T-cell (primary cell): ENCODE measurements at regions not wholly inside any gene's neighbourhood (a gene's known extent, or its start where the extent isn't known, plus 50 kb on each side); places are given as distances from the start of the nearest gene placed in this dataset.
"Not testable (repeated sequence)": the region's sequence is repeated elsewhere in the genome, so short reads cannot be mapped to it uniquely, and the experiment has no call there.

Experiments used
- ATAC-seq, 4 experiments: fragments of 200-7000 bp in 3 of 4; fragments of 150-1000 bp in 1 of 4; cut with Tn5 transposase; replicated peaks in 1 of 4; 1 replicate in 3 of 4; 2 replicates in 1 of 4; pipeline ENCODE4 v1.10.0; 2021; ENCODE audit warnings: moderate library complexity in 3 of 4, mild to moderate bottlenecking in 2 of 4, moderate number of reproducible peaks in 1 of 4
- CTCF ChIA-PET, 2 donors: fragments of 300-600 bp; sonication (Branson Sonifier 250); formaldehyde crosslinking; loops; one replicate each; lab custom pipeline; 2022; ENCODE audit warnings: antibody characterized with exemption in 2 of 2; lab: Charles Lee
- POLR2A ChIA-PET, 2 donors: fragments of 300-600 bp; sonication (Branson Sonifier 250); formaldehyde crosslinking; loops; one replicate each; lab custom pipeline; 2022; ENCODE audit warnings: antibody characterized with exemption in 2 of 2; lab: Charles Lee
- DNase-seq, 35 experiments: peaks; one replicate each; pipeline versions ENCODE4 v3.0.0 to v3.0.0-alpha.2; 2013 to 2023
- H3K27ac ChIP-seq: one replicate; pipeline ENCODE4 v1.5.1; 2013; ENCODE audit warnings: low read length
- H3K27me3 ChIP-seq, 2 experiments: replicated peaks in 1 of 2; 1 replicate in 1 of 2; 2 replicates in 1 of 2; pipeline versions ENCODE4 v1.6.1 to v1.7.0; 2013; ENCODE audit warnings: low read length in 1 of 2, mixed read lengths in 1 of 2; ENCODE audit not compliant: control insufficient read depth in 2 of 2, insufficient read depth in 2 of 2; ENCODE audit errors: extremely low read depth in 1 of 2
- H3K36me3 ChIP-seq, 2 donors: 1 replicate in 1 of 2; 2 replicates in 1 of 2; pipeline versions ENCODE4 v1.6.1 to v1.7.0; 2013; ENCODE audit warnings: low read length in 1 of 2; ENCODE audit not compliant: control insufficient read depth in 2 of 2, insufficient read depth in 1 of 2; ENCODE audit errors: extremely low read depth in 1 of 2
- H3K4me1 ChIP-seq, 2 experiments: 1 replicate in 1 of 2; 2 replicates in 1 of 2; pipeline versions ENCODE4 v1.6.1 to v1.7.0; 2013; ENCODE audit warnings: low read length in 2 of 2, mixed read lengths in 1 of 2; ENCODE audit not compliant: insufficient read depth in 2 of 2, control insufficient read depth in 1 of 2; ENCODE audit errors: extremely low read depth in 1 of 2
- H3K4me3 ChIP-seq, 2 donors: 1 replicate in 1 of 2; 2 replicates in 1 of 2; pipeline versions ENCODE4 v1.5.1 to v1.7.0; 2013; ENCODE audit warnings: mild to moderate bottlenecking in 2 of 2, low read length in 1 of 2, moderate library complexity in 1 of 2; ENCODE audit not compliant: control insufficient read depth in 1 of 2; ENCODE audit errors: extremely low read depth in 1 of 2
- H3K9me3 ChIP-seq: 2 replicates; pipeline ENCODE4 v1.7.0; 2013
- H3K27ac Mint-ChIP-seq, 2 donors: one replicate each; pipeline ENCODE4 v1.8.0; 2020 to 2021; ENCODE audit warnings: mild to moderate bottlenecking in 2 of 2, mixed read lengths in 2 of 2
- H3K27me3 Mint-ChIP-seq, 2 donors: one replicate each; pipeline ENCODE4 v1.8.0; 2021 to 2022; ENCODE audit warnings: mixed read lengths in 2 of 2
- H3K36me3 Mint-ChIP-seq: one replicate; pipeline ENCODE4 v1.8.0; 2021; ENCODE audit warnings: mixed read lengths
- H3K4me1 Mint-ChIP-seq, 3 donors: one replicate each; pipeline ENCODE4 v1.8.0; 2020 to 2022; ENCODE audit warnings: mixed read lengths in 3 of 3, mild to moderate bottlenecking in 1 of 3
- H3K4me3 Mint-ChIP-seq, 3 donors: one replicate each; pipeline ENCODE4 v1.8.0; 2020 to 2022; ENCODE audit warnings: mild to moderate bottlenecking in 3 of 3, mixed read lengths in 3 of 3, moderate library complexity in 3 of 3
- H3K9me3 Mint-ChIP-seq, 3 donors: one replicate each; pipeline ENCODE4 v1.8.0; 2020 to 2022; ENCODE audit warnings: mixed read lengths in 3 of 3
- WGBS: methylation state at CpG from one replicate; pipeline ENCODE4 v1.1.5; 2013; ENCODE audit warnings: missing lambda C conversion rate; ENCODE audit not compliant: insufficient coverage; 5-methylcytosine and 5-hydroxymethylcytosine counted together

- H3K9me3 ChIP-seq, H3K36me3 ChIP-seq, H3K4me3 Mint-ChIP-seq, H3K27me3 ChIP-seq, H3K27me3 Mint-ChIP-seq, POLR2A ChIA-PET, H3K36me3 Mint-ChIP-seq, H3K9me3 Mint-ChIP-seq, H3K27ac ChIP-seq, CTCF ChIA-PET, H3K4me1 Mint-ChIP-seq, H3K4me3 ChIP-seq, H3K4me1 ChIP-seq: not testable (repeated sequence)
- peak overlapping the region in 1 of 2 donors; percentile 44 for H3K27ac Mint-ChIP-seq
- DNase-seq (peak in 1 of 35 experiments; percentile 1), ATAC-seq (peak in 3 of 4 experiments; percentile 19 to 66 (median 47))
- WGBS: no CpG with 5 or more reads among the region's 3 CpGs
Measured at GRCh38 chr1:120525386-120525785, 110.6 kb downstream of the NBPF8 start.

- H3K4me3 ChIP-seq, H3K27ac Mint-ChIP-seq, H3K36me3 ChIP-seq, H3K36me3 Mint-ChIP-seq, H3K4me1 ChIP-seq, H3K27ac ChIP-seq, DNase-seq, H3K27me3 Mint-ChIP-seq, H3K9me3 ChIP-seq, H3K9me3 Mint-ChIP-seq, CTCF ChIA-PET, POLR2A ChIA-PET, H3K4me3 Mint-ChIP-seq, ATAC-seq, H3K27me3 ChIP-seq: not testable (repeated sequence)
- H3K4me1 Mint-ChIP-seq: peaks cover 5 to 11% (median 5%) of the 10 kb centered on the region in 3 donors
- WGBS: no CpG with 5 or more reads among the region's 5 CpGs
Measured at GRCh38 chr1:120529475-120530089, 114.7 kb downstream of the NBPF8 start.

GRCh38 chr1:120531455-120531854 lies 116.6 kb downstream of the NBPF8 start:
- H3K36me3 ChIP-seq, H3K27ac ChIP-seq, CTCF ChIA-PET, H3K4me1 ChIP-seq, ATAC-seq, H3K36me3 Mint-ChIP-seq, H3K27me3 ChIP-seq, H3K9me3 Mint-ChIP-seq, H3K27ac Mint-ChIP-seq, DNase-seq, H3K9me3 ChIP-seq, H3K27me3 Mint-ChIP-seq, POLR2A ChIA-PET, H3K4me3 Mint-ChIP-seq, H3K4me3 ChIP-seq: not testable (repeated sequence)
- peaks cover 12 to 21% (median 14%) of the 10 kb centered on the region in 3 donors for H3K4me1 Mint-ChIP-seq
- no CpG with 5 or more reads among the region's 3 CpGs for WGBS

GRCh38 chr1:120534361-120535047 lies 119.7 kb downstream of the NBPF8 start:
- H3K36me3 Mint-ChIP-seq, H3K27ac ChIP-seq, H3K9me3 ChIP-seq, H3K4me1 ChIP-seq, H3K27me3 ChIP-seq, POLR2A ChIA-PET, H3K4me3 ChIP-seq, H3K27me3 Mint-ChIP-seq, CTCF ChIA-PET, H3K9me3 Mint-ChIP-seq, H3K36me3 ChIP-seq: not testable (repeated sequence)
- Mint-ChIP-seq H3K4me1 (peaks cover 12 to 21% (median 14%) of the 10 kb centered on the region in 3 donors), H3K4me3 (peak overlapping the region; percentile 58 to 73 (median 66)), H3K27ac (peak overlapping the region; percentile 92 to 96)
- ATAC-seq (peak; percentile 81 to 91 (median 84)), DNase-seq (peak in 1 of 35 experiments; percentile 38)
- no CpG with 5 or more reads among the region's 2 CpGs for WGBS

- H3K4me1 Mint-ChIP-seq: peaks cover 12 to 21% (median 14%) of the 10 kb centered on the region in 3 donors
- ATAC-seq (peak; percentile 55 to 76 (median 63)), DNase-seq (peak in 1 of 35 experiments; percentile 8)
- peak overlapping the region; percentile 92 to 96 for H3K27ac Mint-ChIP-seq
- H3K36me3 Mint-ChIP-seq, H3K9me3 ChIP-seq, H3K4me1 ChIP-seq, H3K27me3 Mint-ChIP-seq, H3K4me3 ChIP-seq, H3K9me3 Mint-ChIP-seq, CTCF ChIA-PET, POLR2A ChIA-PET, H3K27me3 ChIP-seq, H3K36me3 ChIP-seq: not testable (repeated sequence)
- H3K4me3 Mint-ChIP-seq: peak overlapping the region; percentile 58 to 73 (median 66)
- H3K27ac ChIP-seq: peak overlapping the region; percentile 53
- no CpG with 5 or more reads among the region's 1 CpG for WGBS
Measured at GRCh38 chr1:120535052-120535451, 120.2 kb downstream of the NBPF8 start.

- H3K9me3 ChIP-seq, H3K9me3 Mint-ChIP-seq, DNase-seq, CTCF ChIA-PET, H3K36me3 Mint-ChIP-seq, H3K36me3 ChIP-seq, H3K27me3 Mint-ChIP-seq, H3K27ac ChIP-seq, H3K4me3 Mint-ChIP-seq, ATAC-seq, H3K4me1 ChIP-seq, H3K27me3 ChIP-seq, H3K27ac Mint-ChIP-seq, H3K4me1 Mint-ChIP-seq, H3K4me3 ChIP-seq, POLR2A ChIA-PET: not testable (repeated sequence)
- no CpG with 5 or more reads among the region's 5 CpGs for WGBS
Measured at GRCh38 chr1:120541394-120541793, 126.6 kb downstream of the NBPF8 start.
